Colonic mucosa (tissue), 4 donors: ENCODE measurements at regions not wholly inside any gene's neighbourhood (a gene's known extent, or its start where the extent isn't known, plus 50 kb on each side); places are given as distances from the start of the nearest gene placed in this dataset.
"Not testable (repeated sequence)": the region's sequence is repeated elsewhere in the genome, so short reads cannot be mapped to it uniquely, and the experiment has no call there.

ENCODE experiments used
- DNase-seq: peaks from one replicate; pipeline ENCODE4 v3.0.0-alpha.2; 2020
- H3K27ac ChIP-seq: fragments of 200-600 bp; one replicate; pipeline ENCODE4 v1.8.0; 2021
- H3K27me3 ChIP-seq: fragments of 200-600 bp; one replicate; pipeline ENCODE4 v1.8.0; 2021
- H3K36me3 ChIP-seq: fragments of 200-600 bp; one replicate; pipeline ENCODE4 v1.8.0; 2021
- H3K4me1 ChIP-seq: fragments of 200-600 bp; one replicate; pipeline ENCODE4 v1.8.0; 2021; ENCODE audit warnings: mild to moderate bottlenecking
- H3K4me3 ChIP-seq: fragments of 200-600 bp; one replicate; pipeline ENCODE4 v1.8.0; 2021
- H3K9ac ChIP-seq, 2 donors: one replicate each; pipeline ENCODE4 v1.7.0; 2013; ENCODE audit warnings: control low read depth in 2 of 2, low read depth in 2 of 2, low read length in 2 of 2
- H3K9me3 ChIP-seq: fragments of 200-600 bp; one replicate; pipeline ENCODE4 v1.8.0; 2021
- CTCF ChIP-seq: fragments of 200-600 bp; IDR thresholded peaks from one replicate; pipeline ENCODE4 v1.8.0; 2022; ENCODE audit warnings: antibody characterized with exemption, mild to moderate bottlenecking
- intact Hi-C: fragments of 100-400 bp; cut with DNase I; formaldehyde crosslinking; loops from one replicate; pipeline ENCODE4 v1.14.1; 2022
- donor health status: healthy.
- donor health status: DM: no; HTN: no; CAD: no.
- donor health status: DM: no; HTN: no; CAD: no.

- no peak for DNase-seq
- Histone ChIP-seq H3K9me3 (no peaks in the 10 kb centered on the region), H3K9ac (no peak overlapping the region), H3K4me1 (no peaks in the 10 kb centered on the region), H3K4me3 (no peak overlapping the region), H3K36me3 (no peaks in the 10 kb centered on the region), H3K27me3 (no peaks in the 10 kb centered on the region), H3K27ac (no peak overlapping the region)
- no peak for TF ChIP-seq CTCF
- intact Hi-C loops: no loop called here
These were observed 674.0 kb upstream of the SOX9 start for GRCh38 chr17:71446645-71447437.

- no peak overlapping the region for H3K4me3 ChIP-seq
- H3K4me1 ChIP-seq: no peaks in the 10 kb centered on the region
- no peak overlapping the region for H3K27ac ChIP-seq
- no peak for TF ChIP-seq CTCF
- no peaks in the 10 kb centered on the region for H3K36me3 ChIP-seq
- DNase-seq: no peak
- H3K9ac ChIP-seq: no peak overlapping the region
- no peaks in the 10 kb centered on the region for H3K27me3 ChIP-seq
- no peaks in the 10 kb centered on the region for H3K9me3 ChIP-seq
- intact Hi-C loops: no loop called here
These were observed 673.2 kb upstream of the SOX9 start for GRCh38 chr17:71447644-71448043.

- DNase-seq, H3K4me3 ChIP-seq, intact Hi-C loops, H3K27me3 ChIP-seq, H3K9ac ChIP-seq, H3K27ac ChIP-seq, H3K36me3 ChIP-seq, H3K9me3 ChIP-seq, H3K4me1 ChIP-seq: not testable (repeated sequence)
These were observed 670.2 kb upstream of the SOX9 start for GRCh38 chr17:71450657-71451056.

GRCh38 chr17:71453876-71454422 is 666.9 kb upstream of the SOX9 start:
- Histone ChIP-seq H3K27me3 (no peaks in the 10 kb centered on the region), H3K36me3 (no peaks in the 10 kb centered on the region), H3K27ac (no peak overlapping the region), H3K4me1 (no peaks in the 10 kb centered on the region), H3K4me3 (no peak overlapping the region), H3K9me3 (no peaks in the 10 kb centered on the region), H3K9ac (no peak overlapping the region)
- TF ChIP-seq CTCF: no peak
- DNase-seq: no peak
- intact Hi-C loops: no loop called here

GRCh38 chr17:71455219-71455618 is 665.6 kb upstream of the SOX9 start:
- DNase-seq: no peak
- Histone ChIP-seq H3K27me3 (no peaks in the 10 kb centered on the region), H3K4me1 (no peaks in the 10 kb centered on the region), H3K9me3 (no peaks in the 10 kb centered on the region), H3K36me3 (no peaks in the 10 kb centered on the region), H3K9ac (no peak overlapping the region), H3K27ac (no peak overlapping the region), H3K4me3 (no peak overlapping the region)
- no peak for TF ChIP-seq CTCF
- intact Hi-C loops: no loop called here

GRCh38 chr17:71458322-71458721 is 662.5 kb upstream of the SOX9 start:
- Histone ChIP-seq H3K27me3 (no peaks in the 10 kb centered on the region), H3K9ac (no peak overlapping the region), H3K36me3 (no peaks in the 10 kb centered on the region), H3K9me3 (no peaks in the 10 kb centered on the region), H3K4me3 (no peak overlapping the region), H3K27ac (no peak overlapping the region), H3K4me1 (no peaks in the 10 kb centered on the region)
- no peak for TF ChIP-seq CTCF
- intact Hi-C loops: no loop called here
- no peak for DNase-seq
